ENCODE measurements at regions not wholly inside any gene's neighbourhood (a gene's known extent, or its start where the extent isn't known, plus 50 kb on each side); places are given as distances from the start of the nearest gene placed in this dataset.

GRCh38 chr6:123747515-123747914 is 56.1 kb upstream of the NKAIN2 start:
- no peak for FAIRE-seq
- no peak for DNase-seq (ENCODE audit: low spot score)

DNA sequence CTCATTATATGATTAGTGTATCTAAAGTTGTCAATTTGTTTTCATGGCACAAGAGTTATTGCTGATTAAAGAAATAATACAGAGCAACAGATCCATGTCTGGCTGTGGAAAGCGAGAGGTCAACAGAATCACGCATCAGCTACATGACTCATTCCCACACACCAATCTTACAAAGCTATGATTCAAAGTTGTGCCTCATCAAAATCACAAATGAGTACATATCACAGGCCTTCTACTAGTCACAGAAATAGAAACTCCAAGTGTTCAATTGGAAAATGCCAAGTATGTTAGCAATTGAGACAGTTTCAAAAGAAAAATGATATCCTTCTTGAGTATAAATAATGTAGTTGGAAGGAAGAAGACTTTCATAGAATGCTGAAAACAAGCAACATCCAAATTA is 57.8 kb upstream of the NKAIN2 start:
- FAIRE-seq, result peak; percentile 46
- peak; percentile 9 for DNase-seq (ENCODE audit: low spot score)

GRCh38 chr6:123744840-123745239 is 58.8 kb upstream of the NKAIN2 start:
- DNase-seq (ENCODE audit: low spot score), result no peak
- no peak for FAIRE-seq

GRCh38 chr6:123742626-123743025 is 61.0 kb upstream of the NKAIN2 start:
- FAIRE-seq (no peak), DNase-seq (ENCODE audit: low spot score) (no peak)

DNA sequence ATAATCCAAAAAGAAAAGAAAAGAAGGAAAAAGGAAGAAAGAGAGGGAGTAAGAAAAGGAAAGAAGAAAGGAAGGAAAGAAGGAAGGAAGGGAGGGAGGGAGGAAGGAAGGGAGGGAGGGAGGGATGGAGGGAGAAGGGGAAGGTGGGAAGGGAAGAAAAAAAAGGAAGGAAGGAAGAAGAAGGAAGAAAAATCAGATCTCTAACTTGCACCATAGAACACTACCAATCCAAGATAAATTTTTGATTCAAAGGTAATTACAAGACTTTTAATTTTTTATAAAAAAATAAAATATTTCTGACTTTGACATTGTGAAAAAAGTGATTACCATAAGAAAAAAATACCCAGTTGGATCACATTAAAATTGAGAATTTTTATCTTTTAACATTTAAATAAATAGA is 70.5 kb upstream of the NKAIN2 start:
- DNase-seq (ENCODE audit: low spot score), result no peak

DNA sequence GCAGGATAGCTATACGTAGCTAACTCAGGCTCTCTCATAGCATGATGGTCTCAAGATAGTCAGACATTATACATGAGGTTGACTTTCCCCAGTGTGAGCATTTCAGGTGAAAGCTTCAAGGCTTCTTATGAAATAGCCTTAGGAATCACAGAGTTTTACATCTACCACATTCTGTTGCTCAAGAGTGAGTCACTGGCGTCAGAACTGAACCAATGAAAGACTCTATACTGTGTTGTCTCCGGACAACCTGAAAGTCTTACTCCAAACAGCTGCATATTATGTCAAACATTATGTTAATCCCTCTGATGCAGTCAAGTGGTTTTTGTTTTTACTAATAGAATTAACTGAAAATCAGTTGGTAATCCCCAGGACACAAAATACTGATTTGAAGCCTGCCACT is 79.8 kb upstream of the TRDN start:
- no peak for FAIRE-seq
- no peak for DNase-seq (ENCODE audit: low spot score)

More for the DNA sequence above, 70.5 kb upstream of the NKAIN2 start:
- no peak for FAIRE-seq

DNA sequence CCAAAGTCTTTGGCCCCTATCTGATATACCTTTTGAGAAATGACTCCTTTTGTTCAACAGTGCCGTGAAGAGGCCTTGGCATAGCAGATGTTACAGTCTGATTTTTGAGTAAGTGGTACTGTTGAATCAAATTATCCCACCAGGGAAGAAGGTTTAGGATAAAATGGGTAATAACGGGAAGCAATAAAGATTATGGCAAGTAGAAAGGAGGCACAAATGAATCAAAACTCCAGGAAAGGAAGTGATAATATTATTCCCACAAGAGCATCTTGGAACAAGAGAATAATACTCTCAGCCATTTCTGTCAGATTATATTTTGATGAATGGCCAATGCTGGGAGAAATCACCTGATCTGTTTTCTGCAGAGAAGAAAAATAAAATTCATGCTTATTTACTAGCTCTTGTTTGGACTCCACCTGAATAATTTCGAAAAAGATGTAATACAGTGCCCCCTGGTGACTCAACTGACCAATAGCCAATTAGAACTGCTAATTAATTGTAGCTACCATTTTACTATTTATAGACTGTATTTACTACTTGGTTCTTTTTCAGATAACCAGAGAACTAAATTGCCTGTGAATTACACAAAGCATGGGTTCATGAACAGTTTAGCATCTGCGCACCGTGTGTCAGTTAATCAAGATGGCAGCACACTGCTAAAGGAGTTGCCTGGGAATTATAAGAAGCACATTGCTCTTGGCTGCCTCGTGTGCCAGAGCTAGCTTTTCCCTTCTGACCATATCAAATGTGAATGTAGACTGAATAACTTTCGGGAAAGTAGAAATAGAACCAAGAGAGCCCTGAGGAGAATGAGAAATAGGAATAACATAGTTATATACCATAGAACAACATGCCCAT is 78.5 kb upstream of the TRDN start:
- DNase-seq (ENCODE audit: low spot score), result peak; percentile 8
- no peak for FAIRE-seq

- DNase-seq (ENCODE audit: low spot score), result no peak
- no peak for FAIRE-seq
Observed at GRCh38 chr6:123712831-123713230, 76.1 kb upstream of the TRDN start.

DNA sequence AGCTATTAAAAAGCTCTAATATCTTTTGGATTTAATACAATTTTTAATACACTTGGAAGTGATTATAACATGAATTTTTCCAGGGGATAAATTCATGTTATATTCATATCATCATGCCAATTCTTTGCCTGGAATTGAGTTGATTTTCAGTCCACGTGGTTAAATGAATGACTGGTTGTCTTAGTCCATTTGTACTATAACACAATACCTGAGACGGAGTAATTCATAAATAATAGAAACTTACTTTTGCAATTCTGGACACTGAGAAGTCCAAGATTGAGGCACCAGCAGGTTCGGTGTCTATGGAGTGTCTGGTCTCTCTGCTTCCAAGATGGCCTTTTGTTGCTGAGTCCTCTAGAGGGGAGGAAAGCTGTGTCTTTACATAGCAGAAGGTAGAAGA is 66.2 kb upstream of the TRDN start:
- FAIRE-seq, result no peak
- no peak for DNase-seq (ENCODE audit: low spot score)

- no peak for DNase-seq (ENCODE audit: low spot score)
- FAIRE-seq, result no peak
Observed at GRCh38 chr6:123687864-123688263, 51.1 kb upstream of the TRDN start.

All from urothelium cell line (cell line).